Ishikawa (cell line): ENCODE measurements at regions not wholly inside any gene's neighbourhood (a gene's known extent, or its start where the extent isn't known, plus 50 kb on each side); places are given as distances from the start of the nearest gene placed in this dataset.

Experiments
- CEBPB ChIP-seq: IDR thresholded peaks from 2 replicates; pipeline ENCODE4 v1.6.1; 2012
- CREB1 ChIP-seq: IDR thresholded peaks from 2 replicates; pipeline ENCODE4 v1.6.1; 2012; ENCODE audit warnings: low read depth
- EGR1 ChIP-seq: IDR thresholded peaks from 2 replicates; pipeline ENCODE4 v1.6.1; 2012
- EP300 ChIP-seq: IDR thresholded peaks from 2 replicates; pipeline ENCODE4 v1.6.1; 2012; ENCODE audit warnings: borderline replicate concordance
- FOXM1 ChIP-seq: IDR thresholded peaks from 2 replicates; pipeline ENCODE4 v1.6.1; 2012; ENCODE audit warnings: low read depth, borderline replicate concordance
- NFIC ChIP-seq: IDR thresholded peaks from 2 replicates; pipeline ENCODE4 v1.6.1; 2012
- RAD21 ChIP-seq: IDR thresholded peaks from 2 replicates; pipeline ENCODE4 v1.6.1; 2012; ENCODE audit warnings: low read depth
- TAF1 ChIP-seq: IDR thresholded peaks from 2 replicates; pipeline ENCODE4 v1.6.1; 2012; ENCODE audit warnings: low read depth, mild to moderate bottlenecking
- TCF12 ChIP-seq: IDR thresholded peaks from 2 replicates; pipeline ENCODE4 v1.6.1; 2012; ENCODE audit warnings: low read depth
- TEAD4 ChIP-seq: IDR thresholded peaks from 2 replicates; pipeline ENCODE4 v1.6.1; 2012
- YY1 ChIP-seq: IDR thresholded peaks from 2 replicates; pipeline ENCODE4 v1.6.1; 2012; ENCODE audit warnings: low read depth
- ZBTB7A ChIP-seq: IDR thresholded peaks from 2 replicates; pipeline ENCODE4 v1.6.1; 2012; ENCODE audit warnings: low read depth
- TF ChIP-seq, protein P1 (sequence below): IDR thresholded peaks from 2 replicates; pipeline ENCODE4 v1.6.1; 2012
- TF ChIP-seq, protein P2 (sequence below): IDR thresholded peaks from 2 replicates; pipeline ENCODE4 v1.6.1; 2012; ENCODE audit warnings: low read depth, mild to moderate bottlenecking
- TF ChIP-seq, protein P3 (sequence below): IDR thresholded peaks from 2 replicates; pipeline ENCODE4 v1.6.1; 2012

DNA sequence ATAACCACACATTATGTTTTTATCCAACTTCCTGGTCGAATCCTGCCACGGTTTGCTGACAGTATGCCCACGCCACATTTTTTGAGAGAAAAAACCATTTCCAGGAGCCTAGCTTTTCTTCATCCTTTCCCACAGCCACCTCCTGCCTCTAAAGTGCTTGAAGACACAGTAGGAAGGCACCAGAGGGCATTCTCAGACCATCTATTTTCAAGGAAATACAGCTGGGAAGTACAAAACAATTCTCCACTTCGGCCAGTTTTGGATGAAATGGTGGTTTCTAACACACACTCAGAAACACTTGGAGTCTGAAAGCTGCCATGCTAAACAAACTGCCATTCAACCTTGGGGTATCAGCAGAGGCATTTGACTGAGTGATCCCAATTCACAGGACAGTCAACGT, 86.3 kb upstream of the RPS23 start:
- TF ChIP-seq NFIC (no peak), TEAD4 (no peak), RAD21 (peak; percentile 23; the same call in 1 of the 2 replicates)

DNA sequence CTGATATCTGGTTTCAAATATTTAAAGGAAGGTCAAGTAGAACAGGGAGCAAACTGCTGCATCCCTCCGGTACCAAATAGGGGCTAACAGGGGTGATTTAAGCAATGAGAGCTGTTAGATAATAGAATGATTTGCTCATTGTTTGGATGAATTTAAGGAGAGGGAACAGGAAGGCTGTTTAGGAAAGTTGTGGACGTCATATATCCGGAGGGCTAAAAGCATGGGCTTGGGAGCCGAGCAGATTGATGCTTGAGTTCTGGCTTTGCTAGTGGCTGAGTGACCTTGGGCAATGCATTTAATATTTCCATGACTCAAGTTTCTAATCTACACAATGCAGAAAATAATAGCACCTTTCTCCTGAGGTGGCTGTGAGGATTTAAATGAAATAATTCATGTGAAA, 85.4 kb upstream of the RPS23 start:
- TF ChIP-seq ZBTB7A (no peak), EGR1 (no peak), TEAD4 (no peak), TCF12 (no peak), TAF1 (no peak)

DNA sequence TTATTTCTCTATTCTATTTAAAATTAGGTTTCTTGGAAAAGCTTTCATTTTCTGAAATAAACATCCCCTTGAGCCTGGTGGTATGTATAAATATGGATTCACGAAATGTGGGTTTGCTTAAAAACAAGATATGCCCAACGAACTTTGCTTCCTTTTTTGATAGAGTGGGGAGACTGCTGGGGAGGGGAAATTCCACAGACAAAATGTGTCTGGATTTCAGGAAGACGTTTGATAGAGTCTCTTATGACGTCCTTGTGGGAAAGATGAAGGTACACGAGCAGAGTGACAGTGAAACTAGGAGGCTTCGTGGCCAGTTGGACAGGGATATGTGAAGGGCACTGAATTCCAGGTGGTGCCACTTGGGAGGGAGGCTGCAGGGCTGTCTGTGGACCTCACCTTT, 84.5 kb upstream of the RPS23 start:
- TF ChIP-seq ZBTB7A (no peak), CREB1 (no peak), TAF1 (no peak)
- TF ChIP-seq, protein P1, sequence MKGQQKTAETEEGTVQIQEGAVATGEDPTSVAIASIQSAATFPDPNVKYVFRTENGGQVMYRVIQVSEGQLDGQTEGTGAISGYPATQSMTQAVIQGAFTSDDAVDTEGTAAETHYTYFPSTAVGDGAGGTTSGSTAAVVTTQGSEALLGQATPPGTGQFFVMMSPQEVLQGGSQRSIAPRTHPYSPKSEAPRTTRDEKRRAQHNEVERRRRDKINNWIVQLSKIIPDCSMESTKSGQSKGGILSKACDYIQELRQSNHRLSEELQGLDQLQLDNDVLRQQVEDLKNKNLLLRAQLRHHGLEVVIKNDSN = no peak

DNA sequence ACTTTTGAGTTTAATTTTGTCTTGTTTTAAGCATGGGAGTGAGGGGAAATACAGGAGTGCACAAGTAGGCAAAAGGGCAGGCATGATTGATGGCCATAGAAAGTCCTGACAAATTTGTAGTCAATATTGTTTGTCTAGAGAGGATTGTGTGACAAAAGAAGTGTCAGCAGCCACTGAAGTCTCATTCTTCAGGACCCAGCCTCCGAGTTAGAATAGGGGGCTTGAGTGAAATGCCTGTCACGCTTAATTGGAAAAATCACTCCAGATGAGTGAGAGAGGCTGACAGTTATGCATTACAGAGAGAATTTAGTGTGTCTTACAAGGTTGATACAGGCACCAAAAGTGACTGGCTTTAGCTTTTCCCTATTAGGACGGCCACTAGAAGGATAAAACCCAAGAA, 81.9 kb upstream of the RPS23 start:
- TF ChIP-seq CEBPB = no peak
- no peak for TF ChIP-seq TEAD4
- TF ChIP-seq EGR1 = no peak
- TF ChIP-seq, protein P2, sequence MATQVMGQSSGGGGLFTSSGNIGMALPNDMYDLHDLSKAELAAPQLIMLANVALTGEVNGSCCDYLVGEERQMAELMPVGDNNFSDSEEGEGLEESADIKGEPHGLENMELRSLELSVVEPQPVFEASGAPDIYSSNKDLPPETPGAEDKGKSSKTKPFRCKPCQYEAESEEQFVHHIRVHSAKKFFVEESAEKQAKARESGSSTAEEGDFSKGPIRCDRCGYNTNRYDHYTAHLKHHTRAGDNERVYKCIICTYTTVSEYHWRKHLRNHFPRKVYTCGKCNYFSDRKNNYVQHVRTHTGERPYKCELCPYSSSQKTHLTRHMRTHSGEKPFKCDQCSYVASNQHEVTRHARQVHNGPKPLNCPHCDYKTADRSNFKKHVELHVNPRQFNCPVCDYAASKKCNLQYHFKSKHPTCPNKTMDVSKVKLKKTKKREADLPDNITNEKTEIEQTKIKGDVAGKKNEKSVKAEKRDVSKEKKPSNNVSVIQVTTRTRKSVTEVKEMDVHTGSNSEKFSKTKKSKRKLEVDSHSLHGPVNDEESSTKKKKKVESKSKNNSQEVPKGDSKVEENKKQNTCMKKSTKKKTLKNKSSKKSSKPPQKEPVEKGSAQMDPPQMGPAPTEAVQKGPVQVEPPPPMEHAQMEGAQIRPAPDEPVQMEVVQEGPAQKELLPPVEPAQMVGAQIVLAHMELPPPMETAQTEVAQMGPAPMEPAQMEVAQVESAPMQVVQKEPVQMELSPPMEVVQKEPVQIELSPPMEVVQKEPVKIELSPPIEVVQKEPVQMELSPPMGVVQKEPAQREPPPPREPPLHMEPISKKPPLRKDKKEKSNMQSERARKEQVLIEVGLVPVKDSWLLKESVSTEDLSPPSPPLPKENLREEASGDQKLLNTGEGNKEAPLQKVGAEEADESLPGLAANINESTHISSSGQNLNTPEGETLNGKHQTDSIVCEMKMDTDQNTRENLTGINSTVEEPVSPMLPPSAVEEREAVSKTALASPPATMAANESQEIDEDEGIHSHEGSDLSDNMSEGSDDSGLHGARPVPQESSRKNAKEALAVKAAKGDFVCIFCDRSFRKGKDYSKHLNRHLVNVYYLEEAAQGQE = no peak
- TF ChIP-seq, protein P3, sequence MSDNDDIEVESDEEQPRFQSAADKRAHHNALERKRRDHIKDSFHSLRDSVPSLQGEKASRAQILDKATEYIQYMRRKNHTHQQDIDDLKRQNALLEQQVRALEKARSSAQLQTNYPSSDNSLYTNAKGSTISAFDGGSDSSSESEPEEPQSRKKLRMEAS = no peak
- no peak for TF ChIP-seq TAF1
- no peak for TF ChIP-seq NFIC
- no peak for TF ChIP-seq FOXM1
- TF ChIP-seq, protein P1 = no peak
- TF ChIP-seq RAD21 = no peak
- TF ChIP-seq YY1 = no peak
- no peak for TF ChIP-seq TCF12
- TF ChIP-seq ZBTB7A = no peak
- no peak for TF ChIP-seq EP300
- no peak for TF ChIP-seq CREB1

DNA sequence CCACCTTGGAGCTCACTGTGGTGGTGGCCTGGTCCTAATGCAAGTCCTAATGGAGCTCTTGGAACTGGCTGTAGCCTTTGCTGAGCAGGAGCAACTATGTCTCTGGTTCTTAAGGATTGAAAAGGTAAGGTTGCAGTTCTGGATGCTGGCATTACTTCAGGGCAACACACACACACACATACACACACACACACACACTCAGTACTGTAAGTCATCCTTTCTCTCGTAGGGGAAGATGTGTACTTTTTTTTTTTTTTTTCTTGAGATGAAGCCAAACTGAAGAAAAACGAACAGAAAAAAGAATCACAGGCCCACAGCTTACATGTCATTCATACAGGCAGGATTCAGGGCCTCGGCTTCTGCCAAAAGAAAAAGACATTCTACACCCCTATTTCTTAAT, 81.1 kb upstream of the RPS23 start:
- no peak for TF ChIP-seq CEBPB
- TF ChIP-seq NFIC = no peak
- no peak for TF ChIP-seq CREB1
- TF ChIP-seq, protein P2 = no peak
- TF ChIP-seq YY1 = no peak
- TF ChIP-seq EGR1 = no peak
- TF ChIP-seq, protein P3 = no peak
- TF ChIP-seq FOXM1 = no peak
- TF ChIP-seq TCF12 = no peak
- no peak for TF ChIP-seq ZBTB7A

DNA sequence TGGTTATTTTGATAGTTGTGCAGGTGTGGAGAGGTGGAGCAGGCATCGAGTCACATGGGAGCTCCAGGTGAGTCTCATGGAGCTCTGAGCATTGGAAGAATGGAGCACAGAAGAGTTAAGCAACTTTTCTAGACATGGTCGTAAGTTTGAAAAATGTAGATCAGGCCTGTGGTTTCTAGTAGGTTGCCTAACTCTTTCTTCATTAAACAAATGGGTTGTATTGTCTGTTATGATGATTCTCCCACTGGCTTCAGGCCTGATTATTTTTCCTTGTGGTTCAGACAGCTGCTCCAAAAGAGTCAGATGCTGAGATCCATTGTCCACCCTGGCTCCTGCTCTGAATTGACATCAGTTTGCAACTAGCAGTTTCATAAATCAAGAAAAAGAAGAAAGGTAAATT, 80.3 kb upstream of the RPS23 start:
- TF ChIP-seq, protein P2 = no peak
- TF ChIP-seq, protein P3 = no peak
- no peak for TF ChIP-seq EP300
- TF ChIP-seq CEBPB = no peak
- TF ChIP-seq EGR1 = no peak
- no peak for TF ChIP-seq YY1
- no peak for TF ChIP-seq FOXM1
- TF ChIP-seq TEAD4 = no peak
- TF ChIP-seq CREB1 = no peak
- no peak for TF ChIP-seq TCF12
- no peak for TF ChIP-seq RAD21
- TF ChIP-seq ZBTB7A = no peak
- TF ChIP-seq TAF1 = no peak
- TF ChIP-seq NFIC = no peak
- TF ChIP-seq, protein P1 = no peak
